ENCODE measurements at regions not wholly inside any gene's neighbourhood (a gene's known extent, or its start where the extent isn't known, plus 50 kb on each side); places are given as distances from the start of the nearest gene placed in this dataset.

- Mint-ChIP-seq H3K9me3 (no peaks in the 10 kb centered on the region), H3K4me3 (no peak overlapping the region), H3K4me1 (no peaks in the 10 kb centered on the region), H3K27ac (no peak overlapping the region), H3K36me3 (no peaks in the 10 kb centered on the region), H3K27me3 (ENCODE audit: low read depth in 2 of 2) (peaks cover 10 to 12% of the 10 kb centered on the region in 2 donors)
- no peaks in the 10 kb centered on the region for H3K27me3 ChIP-seq (ENCODE audit: control insufficient read depth, insufficient read depth, low read length)
- no peaks in the 10 kb centered on the region for H3K9me3 ChIP-seq (ENCODE audit: control insufficient read depth, insufficient read depth, low read length)
- TF ChIP-seq CTCF (IDR thresholded peaks at IDR 0.05) = no peak
- ATAC-seq (no peak), DNase-seq (no peak)
- no peaks in the 10 kb centered on the region for H3K4me1 ChIP-seq (ENCODE audit: control insufficient read depth, insufficient read depth, low read length)
- no peaks in the 10 kb centered on the region for H3K36me3 ChIP-seq (ENCODE audit: control insufficient read depth, insufficient read depth, low read length)
- intact Hi-C loops (cut with micrococcal nuclease) = no loop called here
- no peak overlapping the region for H3K4me3 ChIP-seq (ENCODE audit: low read length)
- H3K27ac ChIP-seq (ENCODE audit: low read length) = no peak overlapping the region
- 83% methylated on average over 2 of the region's 2 CpGs for WGBS (ENCODE audit: insufficient coverage)
These were observed 322.8 kb downstream of the ZSWIM6 start for GRCh38 chr5:61654876-61655275.

GRCh38 chr5:61657010-61657409, 325.0 kb downstream of the ZSWIM6 start:
- Histone ChIP-seq H3K36me3 (ENCODE audit: control insufficient read depth, insufficient read depth, low read length) (no peaks in the 10 kb centered on the region), H3K27me3 (ENCODE audit: control insufficient read depth, insufficient read depth, low read length) (no peaks in the 10 kb centered on the region), H3K4me1 (ENCODE audit: control insufficient read depth, insufficient read depth, low read length) (no peaks in the 10 kb centered on the region), H3K4me3 (ENCODE audit: low read length) (no peak overlapping the region), H3K9me3 (ENCODE audit: control insufficient read depth, insufficient read depth, low read length) (no peaks in the 10 kb centered on the region), H3K27ac (ENCODE audit: low read length) (no peak overlapping the region)
- WGBS (ENCODE audit: insufficient coverage) = 88% methylated on average over 7 of the region's 7 CpGs
- no peak for TF ChIP-seq CTCF (IDR thresholded peaks at IDR 0.05)
- H3K4me1 Mint-ChIP-seq = no peaks in the 10 kb centered on the region
- peaks cover 10 to 15% of the 10 kb centered on the region in 2 donors for H3K27me3 Mint-ChIP-seq (ENCODE audit: low read depth in 2 of 2)
- no peaks in the 10 kb centered on the region for H3K36me3 Mint-ChIP-seq
- no peak for ATAC-seq
- intact Hi-C loops (cut with micrococcal nuclease) = no loop called here
- H3K4me3 Mint-ChIP-seq = no peak overlapping the region
- H3K27ac Mint-ChIP-seq = no peak overlapping the region
- DNase-seq = no peak
- H3K9me3 Mint-ChIP-seq = no peaks in the 10 kb centered on the region

- no peak for TF ChIP-seq CTCF (IDR thresholded peaks at IDR 0.05)
These were observed 325.6 kb downstream of the ZSWIM6 start for GRCh38 chr5:61657686-61658085.

GRCh38 chr5:61658592-61659008, 326.5 kb downstream of the ZSWIM6 start:
- H3K4me3 Mint-ChIP-seq = no peak overlapping the region
- DNase-seq (peak; percentile 71 to 86), ATAC-seq (peak; percentile 77 to 91 (median 77))
- no peaks in the 10 kb centered on the region for H3K4me1 ChIP-seq (ENCODE audit: control insufficient read depth, insufficient read depth, low read length)
- no peaks in the 10 kb centered on the region for H3K9me3 ChIP-seq (ENCODE audit: control insufficient read depth, insufficient read depth, low read length)
- 54% methylated on average over 7 of the region's 9 CpGs for WGBS (ENCODE audit: insufficient coverage)
- no peaks in the 10 kb centered on the region for H3K27me3 ChIP-seq (ENCODE audit: control insufficient read depth, insufficient read depth, low read length)
- H3K27ac ChIP-seq (ENCODE audit: low read length) = no peak overlapping the region
- H3K36me3 ChIP-seq (ENCODE audit: control insufficient read depth, insufficient read depth, low read length) = no peaks in the 10 kb centered on the region
- H3K36me3 Mint-ChIP-seq = no peaks in the 10 kb centered on the region
- intact Hi-C loops (cut with micrococcal nuclease) = loop anchor here (1.0 to 2.0 kb wide), 2 partner anchors 603 to 982 kb away; no protein-coding TSS in a partner anchor
- H3K27ac Mint-ChIP-seq = no peak overlapping the region
- peak; percentile 91 for TF ChIP-seq CTCF (IDR thresholded peaks at IDR 0.05)
- peaks cover 10 to 15% of the 10 kb centered on the region in 2 donors for H3K27me3 Mint-ChIP-seq (ENCODE audit: low read depth in 2 of 2)
- H3K4me3 ChIP-seq (ENCODE audit: low read length) = no peak overlapping the region
- H3K9me3 Mint-ChIP-seq = no peaks in the 10 kb centered on the region
- H3K4me1 Mint-ChIP-seq = no peaks in the 10 kb centered on the region

More at GRCh38 chr5:61657686-61658085, 325.6 kb downstream of the ZSWIM6 start:
- intact Hi-C loops (cut with micrococcal nuclease) = loop anchor here (1.0 to 2.0 kb wide), 2 partner anchors 602 to 981 kb away; no protein-coding TSS in a partner anchor
- no peak for DNase-seq
- no peak for ATAC-seq
- H3K4me3 ChIP-seq (ENCODE audit: low read length) = no peak overlapping the region
- 67% methylated on average over 3 of the region's 3 CpGs for WGBS (ENCODE audit: insufficient coverage)
- H3K9me3 ChIP-seq (ENCODE audit: control insufficient read depth, insufficient read depth, low read length) = no peaks in the 10 kb centered on the region
- Mint-ChIP-seq H3K4me1 (no peaks in the 10 kb centered on the region), H3K9me3 (no peaks in the 10 kb centered on the region), H3K4me3 (no peak overlapping the region), H3K27me3 (ENCODE audit: low read depth in 2 of 2) (peaks cover 10 to 15% of the 10 kb centered on the region in 2 donors), H3K36me3 (no peaks in the 10 kb centered on the region), H3K27ac (no peak overlapping the region)
- H3K36me3 ChIP-seq (ENCODE audit: control insufficient read depth, insufficient read depth, low read length) = no peaks in the 10 kb centered on the region
- H3K4me1 ChIP-seq (ENCODE audit: control insufficient read depth, insufficient read depth, low read length) = no peaks in the 10 kb centered on the region
- H3K27ac ChIP-seq (ENCODE audit: low read length) = no peak overlapping the region
- H3K27me3 ChIP-seq (ENCODE audit: control insufficient read depth, insufficient read depth, low read length) = no peaks in the 10 kb centered on the region

Measured in natural killer cell (primary cell).